SKM-1 treated with dmso at 0.1 percent for 144 hours (cell line): ENCODE measurements at regions not wholly inside any gene's neighbourhood (a gene's known extent, or its start where the extent isn't known, plus 50 kb on each side); places are given as distances from the start of the nearest gene placed in this dataset.
"Not testable (repeated sequence)": the region's sequence is repeated elsewhere in the genome, so short reads cannot be mapped to it uniquely, and the experiment has no call there.

ENCODE experiments used
- DNase-seq: peaks from one replicate; lab custom pipeline; 2025; ENCODE audit not compliant: unreplicated experiment; lab: John Stamatoyannopoulos, UW

DNA sequence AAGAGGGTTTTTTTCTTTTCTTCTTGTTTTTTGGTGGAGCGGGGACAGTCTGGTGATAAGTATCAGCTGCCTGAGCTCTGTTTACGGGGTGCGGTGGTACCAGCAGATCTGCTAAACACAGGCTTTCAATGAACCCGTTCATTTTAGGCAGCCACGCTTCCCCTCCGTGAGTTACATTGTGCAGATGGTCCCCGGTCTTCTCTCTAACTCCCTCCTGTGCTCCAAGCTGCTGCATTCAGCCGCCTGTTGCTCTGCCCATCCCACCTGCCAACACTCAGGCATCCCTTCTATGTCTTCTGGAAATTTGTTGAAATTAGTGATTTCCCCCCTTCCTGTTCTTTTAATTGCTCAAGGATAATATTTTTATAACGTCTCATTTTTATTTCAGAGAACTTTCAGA, 82.1 kb upstream of the ELAC2 start:
- no peak for DNase-seq

DNA sequence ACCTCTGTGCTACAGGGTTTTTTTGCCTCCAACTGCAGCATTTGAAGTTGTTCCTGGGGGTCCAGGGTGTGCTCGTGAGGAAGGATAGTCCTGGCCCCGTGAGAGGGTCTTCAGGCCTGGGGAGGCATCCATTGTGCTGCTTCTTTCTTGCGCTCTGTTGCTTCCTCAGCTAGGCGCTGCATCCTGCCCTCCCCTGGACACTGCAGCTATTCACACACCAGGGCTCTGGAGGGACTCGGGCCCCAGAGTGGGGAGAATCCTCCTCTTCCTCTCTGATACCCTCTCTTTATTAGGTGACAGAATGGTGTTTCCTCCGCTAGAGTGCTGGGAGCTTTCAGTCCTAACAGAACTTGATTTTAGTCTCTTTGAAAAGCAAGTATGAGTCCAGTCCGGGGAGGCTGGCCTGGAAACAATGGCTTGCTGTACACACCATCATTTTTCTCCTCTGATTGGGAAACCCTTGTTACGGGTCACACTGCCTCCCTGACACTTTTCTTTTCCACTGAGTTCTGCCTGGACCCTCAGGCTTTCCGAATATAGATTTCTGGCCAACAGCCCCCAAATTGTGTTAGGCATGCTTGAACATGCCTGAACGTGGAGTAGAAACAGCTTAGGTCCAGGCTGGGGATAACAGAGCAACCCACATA, 81.4 kb upstream of the ELAC2 start:
- no peak for DNase-seq

DNA sequence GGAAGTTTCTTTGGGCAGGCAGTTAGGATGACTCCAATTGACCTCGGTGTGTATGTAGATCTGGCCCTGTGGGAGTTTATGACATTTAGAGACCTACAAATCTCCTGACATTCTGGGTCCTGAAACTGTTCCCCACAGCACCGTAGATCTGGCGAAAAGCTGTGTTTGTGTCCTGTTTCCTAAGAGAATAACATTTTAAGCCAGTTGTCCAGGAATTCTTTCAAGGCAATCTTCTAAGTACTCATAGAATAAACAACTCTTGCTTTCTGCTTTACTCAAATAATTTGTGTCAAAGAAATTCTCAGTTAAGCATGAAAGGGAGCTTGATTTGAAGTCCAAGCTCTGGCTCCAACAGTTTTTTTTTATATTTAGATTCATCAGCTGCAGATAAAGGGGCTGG, 78.5 kb upstream of the ELAC2 start:
- no peak for DNase-seq

DNA sequence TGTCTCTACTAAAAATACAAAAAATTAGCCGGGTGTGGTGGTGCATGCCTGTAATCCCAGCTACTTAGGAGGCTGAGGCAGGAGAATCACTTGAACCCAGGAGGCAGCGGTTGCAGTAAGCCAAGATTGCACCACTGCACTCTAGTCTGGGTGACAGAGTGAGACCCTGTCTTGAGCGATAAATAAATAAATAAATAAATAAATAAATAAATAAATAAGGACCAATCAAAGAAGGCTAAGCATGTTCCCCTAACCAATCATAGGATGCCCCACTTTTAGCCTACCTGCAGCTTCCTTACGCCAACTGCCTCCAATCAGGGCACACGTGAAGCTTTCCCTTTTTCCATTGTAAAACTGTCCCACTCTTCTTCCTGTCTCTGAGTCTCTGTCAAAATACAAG, 74.2 kb upstream of the ELAC2 start:
- not testable (repeated sequence) for DNase-seq

DNA sequence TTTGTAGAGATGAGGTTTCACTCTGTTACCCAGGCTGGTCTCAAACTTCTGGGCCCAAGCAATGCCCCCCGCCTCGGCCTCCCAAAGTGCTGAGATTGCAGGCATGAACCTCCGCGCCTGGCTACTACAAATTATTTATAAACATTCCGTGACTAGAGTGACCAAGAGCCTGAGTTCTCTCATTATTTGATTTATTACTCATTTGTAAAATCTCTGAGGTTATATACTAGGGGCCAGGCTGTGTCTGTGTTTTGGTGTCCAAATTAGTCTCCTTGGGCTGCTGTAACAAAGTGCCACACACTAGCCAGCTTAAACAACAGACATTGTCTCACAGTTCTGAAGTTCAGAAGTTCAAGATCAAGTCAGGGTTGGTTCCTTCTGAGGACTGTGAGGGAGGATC, 70.8 kb upstream of the ELAC2 start:
- no peak for DNase-seq

DNA sequence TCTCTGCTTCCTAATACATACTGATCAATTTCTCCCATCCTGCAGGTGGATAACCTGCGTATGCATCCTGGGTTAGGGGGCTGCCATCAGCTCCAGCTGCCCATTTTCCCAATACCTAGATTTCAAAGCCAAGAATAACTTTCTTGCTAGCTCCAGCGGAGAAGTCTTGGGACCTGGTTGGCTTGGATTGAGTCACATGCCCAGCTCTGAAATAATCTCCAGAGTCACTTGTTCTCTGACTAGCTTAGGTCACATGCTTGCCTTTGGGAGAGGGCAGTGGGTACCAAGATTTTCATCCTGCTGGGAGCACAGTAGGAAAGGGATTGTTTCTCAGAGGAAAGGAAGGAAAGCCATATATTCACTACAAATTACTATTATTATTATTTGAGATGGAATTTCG, 70.0 kb upstream of the ELAC2 start:
- no peak for DNase-seq

DNA sequence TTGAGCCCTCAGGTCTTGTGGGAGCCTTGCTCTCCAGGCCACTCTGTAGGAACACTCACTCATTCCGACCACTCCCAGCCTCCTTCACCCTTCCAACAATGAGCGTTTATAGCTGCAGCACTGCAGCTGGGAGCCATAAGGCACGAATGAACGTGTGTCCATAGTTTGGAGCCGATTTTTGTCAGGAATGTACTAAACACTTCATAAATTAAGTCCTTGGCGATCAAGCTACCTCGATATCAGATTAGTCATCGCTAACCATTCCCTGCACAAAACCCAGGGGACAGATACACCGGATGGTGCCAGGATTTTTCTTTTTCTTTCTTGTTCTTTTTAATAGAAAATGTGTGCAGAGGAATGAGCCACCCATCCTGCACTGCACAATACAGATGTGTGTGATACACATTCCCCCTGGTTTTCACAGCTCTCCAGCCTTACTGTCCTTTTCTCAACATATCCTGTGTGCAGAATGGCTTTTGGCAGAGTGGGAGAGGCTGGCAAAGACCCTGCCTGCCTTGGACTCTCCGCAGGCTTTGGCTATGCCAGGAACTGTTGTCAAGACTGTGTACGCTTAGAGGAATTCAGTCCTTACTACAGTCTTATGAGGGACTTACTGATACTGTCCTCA, 68.4 kb upstream of the ELAC2 start:
- no peak for DNase-seq

DNA sequence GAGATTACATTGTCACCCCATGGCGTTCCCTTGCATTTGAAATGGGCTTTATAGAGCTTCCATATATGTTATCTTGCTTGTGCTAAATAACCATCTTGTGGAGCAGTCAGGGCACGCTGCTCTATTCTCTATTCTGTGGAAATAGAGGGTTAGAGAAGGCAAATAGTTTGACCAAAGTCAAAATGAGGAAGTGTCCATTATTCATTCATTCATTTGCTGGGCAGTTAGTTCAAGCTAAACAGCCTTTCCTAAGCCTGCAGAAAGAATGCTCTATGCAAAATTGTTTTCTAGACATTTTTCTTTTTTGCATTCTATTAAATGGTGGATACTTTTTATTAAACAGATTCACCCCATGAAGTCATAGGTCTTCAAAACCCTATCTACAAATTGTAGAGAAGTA, 67.8 kb upstream of the ELAC2 start:
- no peak for DNase-seq

DNA sequence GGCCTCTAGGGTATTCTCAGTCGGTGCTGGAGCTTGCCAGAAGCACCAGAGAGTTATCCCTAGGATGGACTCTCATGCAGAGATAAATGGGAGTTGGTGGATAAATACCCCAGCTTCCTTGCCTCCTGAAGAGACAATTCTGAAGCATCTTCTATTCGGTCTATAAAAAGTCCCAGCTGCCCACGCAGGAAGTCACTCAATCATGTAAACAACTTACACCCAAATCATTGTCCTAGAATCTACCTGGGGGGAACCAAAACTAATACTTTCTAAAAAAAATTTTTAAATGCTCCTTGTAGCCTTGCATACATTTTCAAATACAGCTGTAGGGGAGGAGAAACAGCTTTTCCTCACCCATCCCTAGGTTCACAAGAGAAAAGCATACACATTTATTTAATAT, 66.6 kb upstream of the ELAC2 start:
- DNase-seq = no peak

DNA sequence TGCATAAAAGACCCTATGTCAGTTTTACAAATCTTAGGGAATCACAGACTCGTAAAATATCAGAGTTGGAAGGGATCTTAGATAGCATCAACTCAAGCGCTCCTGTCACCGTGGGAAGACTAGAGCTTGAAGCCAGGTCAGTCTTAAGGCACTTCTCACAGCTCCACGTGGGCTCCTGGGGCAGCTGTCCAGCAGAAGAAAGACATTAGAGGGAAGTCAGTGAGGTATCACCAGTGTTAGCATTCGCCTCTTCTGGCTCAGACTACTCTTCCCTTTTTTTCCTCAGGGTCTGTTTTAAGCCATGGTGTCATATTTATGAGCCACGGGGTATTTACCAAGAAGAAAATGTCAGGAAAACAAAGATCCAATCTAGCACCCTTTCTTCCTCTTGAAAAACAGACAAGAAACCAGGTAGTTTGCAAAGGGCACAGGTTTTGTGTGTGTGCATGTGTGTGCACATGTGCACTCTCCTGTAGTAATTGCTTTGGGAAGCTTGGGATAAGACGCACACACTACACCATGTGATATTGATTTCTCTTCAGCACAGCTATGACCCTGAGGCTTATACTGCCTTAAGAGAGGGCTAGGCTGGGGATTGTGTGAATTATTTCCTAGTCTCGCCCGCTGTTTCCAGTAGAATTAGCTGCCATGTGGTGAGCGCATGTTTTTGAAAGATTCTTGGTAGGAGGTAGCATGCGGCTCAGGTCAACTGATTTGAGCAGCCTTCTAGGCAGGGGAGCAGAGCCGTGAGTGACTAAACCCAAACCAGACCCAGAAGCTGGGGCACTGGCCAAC, 61.0 kb upstream of the ELAC2 start:
- DNase-seq = no peak

DNA sequence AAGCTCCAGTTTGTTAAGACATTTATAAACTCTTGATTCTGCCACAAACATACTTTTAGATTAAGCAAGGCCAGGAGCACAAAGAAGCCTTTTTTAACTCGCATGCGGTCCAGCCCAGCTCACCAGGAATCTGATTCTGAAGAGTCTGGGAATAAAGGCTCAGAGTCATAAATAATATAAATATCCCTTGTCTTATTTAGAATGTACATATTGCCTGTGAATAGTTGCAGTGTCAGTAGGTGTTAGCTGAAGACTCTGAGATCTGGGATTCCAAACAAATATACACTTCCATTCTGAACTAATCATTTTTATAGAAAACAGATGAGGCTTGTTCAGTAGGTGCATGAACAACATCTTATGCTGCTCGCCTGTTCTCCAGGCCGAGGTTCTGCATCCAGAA, 59.1 kb upstream of the ELAC2 start:
- no peak for DNase-seq

DNA sequence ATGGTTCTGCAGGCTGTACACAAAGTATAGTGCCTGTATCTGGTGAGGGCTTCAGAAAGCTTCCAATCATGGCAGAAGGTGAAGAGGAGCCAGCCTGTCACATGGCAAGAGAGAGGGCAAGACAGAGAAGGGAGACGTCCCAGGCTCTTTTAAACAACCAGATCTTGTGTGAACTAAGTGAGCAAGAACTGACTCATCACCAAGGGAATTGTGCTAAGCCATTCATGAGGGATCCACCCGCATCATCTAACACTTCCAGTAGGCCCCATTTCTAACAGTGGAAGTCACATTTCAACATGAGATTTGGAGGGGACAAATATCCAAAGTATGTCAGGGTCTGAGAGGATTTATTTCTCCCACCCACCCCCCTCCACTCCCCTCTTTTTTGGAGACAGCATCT, 56.2 kb upstream of the ELAC2 start:
- DNase-seq = no peak

DNA sequence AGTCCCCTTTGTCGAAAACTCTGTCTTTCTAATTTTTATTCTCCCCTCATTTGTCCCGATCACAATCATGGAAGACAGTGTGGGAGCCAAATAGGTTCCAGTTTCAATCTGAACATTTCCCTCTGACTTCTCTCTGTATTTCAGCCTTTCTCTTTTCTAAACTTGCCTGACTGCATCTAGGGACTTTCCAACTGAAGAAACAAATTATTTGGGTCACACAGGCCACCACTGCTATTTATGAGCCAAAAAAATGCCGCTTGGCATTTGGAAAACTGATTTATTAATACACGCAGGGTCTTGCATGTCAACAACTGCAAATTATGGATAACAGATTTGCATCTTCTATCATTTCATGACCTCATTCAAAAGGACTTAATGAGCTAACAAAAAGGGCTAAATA, 55.2 kb upstream of the ELAC2 start:
- no peak for DNase-seq

DNA sequence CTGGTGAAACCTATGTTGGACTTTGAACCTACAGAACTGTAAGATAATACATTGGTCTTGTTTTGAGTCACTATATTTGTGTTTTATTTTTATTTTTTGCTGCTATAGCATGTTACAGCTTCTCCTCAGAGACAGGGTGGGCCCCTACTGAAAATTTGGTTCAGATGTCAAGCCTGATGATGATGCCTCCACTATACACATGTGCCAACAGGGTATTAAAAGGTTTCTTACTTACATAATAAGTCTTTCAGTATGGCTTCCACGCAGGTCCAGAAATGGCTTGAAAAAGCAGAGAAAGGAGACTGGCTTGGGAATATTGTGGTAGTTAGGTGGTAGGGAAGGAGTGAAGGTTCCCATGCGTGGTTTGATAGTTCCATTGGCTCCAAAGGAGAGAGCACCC, 52.9 kb upstream of the ELAC2 start:
- no peak for DNase-seq

DNA sequence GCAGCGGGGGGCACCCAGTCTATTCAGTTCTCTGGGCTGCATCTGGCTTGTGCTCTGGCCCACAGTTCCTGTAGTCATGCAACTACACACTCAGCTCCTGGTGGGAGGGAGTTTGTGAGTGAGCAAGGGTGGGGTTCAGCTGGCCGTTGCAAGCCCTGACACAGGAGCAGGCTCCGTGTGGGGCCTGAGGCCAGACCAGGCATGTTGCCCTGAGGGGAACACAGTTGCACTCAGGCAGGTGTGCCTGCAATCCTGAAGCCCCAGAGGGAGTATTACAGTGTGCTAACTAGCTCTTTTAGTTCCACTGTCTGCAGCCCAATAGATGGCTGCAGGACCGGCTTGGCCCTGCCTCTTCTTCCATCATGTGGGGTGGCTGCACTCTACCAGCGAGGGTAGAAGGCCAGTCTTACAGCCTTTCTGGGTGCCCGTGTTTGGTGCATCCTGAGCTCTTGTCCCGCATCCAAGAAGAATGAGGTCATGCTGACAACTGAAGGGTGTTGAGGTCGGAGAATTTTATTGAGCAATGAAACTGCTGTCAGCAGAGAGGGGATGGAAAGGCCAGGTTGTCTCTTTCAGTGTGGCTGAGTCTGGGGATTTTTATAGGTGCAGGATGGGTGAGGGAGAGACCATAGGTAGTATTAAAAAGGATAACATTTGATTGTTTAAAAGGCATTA, 49.9 kb upstream of the ELAC2 start:
- no peak for DNase-seq
